ENCODE measurements at regions not wholly inside any gene's neighbourhood (a gene's known extent, or its start where the extent isn't known, plus 50 kb on each side); places are given as distances from the start of the nearest gene placed in this dataset.
"Not testable (repeated sequence)": the region's sequence is repeated elsewhere in the genome, so short reads cannot be mapped to it uniquely, and the experiment has no call there.

- no TSS peak for BruUV-seq (replicated peaks)
- SMC1A ChIA-PET (ENCODE audit: uncharacterized antibody, unreplicated experiment) = interaction anchor here (1.1 kb wide), 1 partner anchor 27 kb away, joined by 3 read pairs; no protein-coding TSS in a partner anchor
- in situ Hi-C loops (cut with MboI) (no loop called here), intact Hi-C loops (cut with micrococcal nuclease; ENCODE audit: unreplicated experiment) (no loop called here)
- Histone ChIP-seq H3K4me3 (no peak overlapping the region), H3K27ac (ENCODE audit: control insufficient read depth, insufficient read depth) (no peak overlapping the region), H3K36me3 (ENCODE audit: control insufficient read depth in 2 of 2, insufficient read depth in 2 of 2, low read length in 1 of 2) (no peaks in the 10 kb centered on the region), H3K4me2 (ENCODE audit: control insufficient read depth, insufficient read depth) (no peak overlapping the region), H3K27me3 (replicated peaks in 1 of 2; ENCODE audit: control insufficient read depth in 2 of 2, insufficient read depth in 2 of 2, low read length in 1 of 2) (no peaks in the 10 kb centered on the region), H3K79me2 (ENCODE audit: control insufficient read depth, insufficient read depth, low read length) (no peaks in the 10 kb centered on the region), H3K9me3 (replicated peaks; ENCODE audit: control insufficient read depth, insufficient read depth, low read length) (no peaks in the 10 kb centered on the region), H3K9ac (ENCODE audit: control insufficient read depth, insufficient read depth, low read length) (no peak overlapping the region), H4K20me1 (ENCODE audit: control insufficient read depth, insufficient read depth) (no peaks in the 10 kb centered on the region), H2AFZ (ENCODE audit: control insufficient read depth, low read depth, low read length) (no peak overlapping the region), H3K4me1 (ENCODE audit: control insufficient read depth, insufficient read depth, low read length) (no peaks in the 10 kb centered on the region)
- RAD21 ChIA-PET (ENCODE audit: unreplicated experiment) = no interaction called here
- POLR2A ChIA-PET = no interaction called here
- CTCF ChIA-PET = no interaction called here
- DNase-seq (ENCODE audit: low read depth, low spot score) (no peak), FAIRE-seq (no peak), ATAC-seq (no peak)
- TF ChIP-seq ZBTB40 (IDR thresholded peaks at IDR 0.05; ENCODE audit: borderline replicate concordance) = no peak
- WGBS (ENCODE audit: insufficient coverage, insufficient replicate concordance, low lambda C conversion rate, missing lambda C conversion rate) = 0% methylated on average over 2 of the region's 2 CpGs
These were observed 197.0 kb upstream of the NMUR2 start for GRCh38 chr5:152601806-152602732.

- in situ Hi-C loops (cut with MboI); H3K4me2 ChIP-seq (ENCODE audit: control insufficient read depth, insufficient read depth); FAIRE-seq; H3K79me2 ChIP-seq (ENCODE audit: control insufficient read depth, insufficient read depth, low read length); RAD21 ChIA-PET (ENCODE audit: unreplicated experiment); H3K36me3 ChIP-seq (ENCODE audit: control insufficient read depth in 2 of 2, insufficient read depth in 2 of 2, low read length in 1 of 2); POLR2A ChIA-PET; H3K4me1 ChIP-seq (ENCODE audit: control insufficient read depth, insufficient read depth, low read length); H3K9ac ChIP-seq (ENCODE audit: control insufficient read depth, insufficient read depth, low read length); CTCF ChIA-PET; H4K20me1 ChIP-seq (ENCODE audit: control insufficient read depth, insufficient read depth); ATAC-seq; H2AFZ ChIP-seq (ENCODE audit: control insufficient read depth, low read depth, low read length); DNase-seq (ENCODE audit: low read depth, low spot score); H3K4me3 ChIP-seq; intact Hi-C loops (cut with micrococcal nuclease; ENCODE audit: unreplicated experiment); SMC1A ChIA-PET (ENCODE audit: uncharacterized antibody, unreplicated experiment); BruUV-seq (replicated peaks); H3K27me3 ChIP-seq (replicated peaks in 1 of 2; ENCODE audit: control insufficient read depth in 2 of 2, insufficient read depth in 2 of 2, low read length in 1 of 2); H3K27ac ChIP-seq (ENCODE audit: control insufficient read depth, insufficient read depth); H3K9me3 ChIP-seq (replicated peaks; ENCODE audit: control insufficient read depth, insufficient read depth, low read length): not testable (repeated sequence)
- WGBS (ENCODE audit: insufficient coverage, insufficient replicate concordance, low lambda C conversion rate, missing lambda C conversion rate) = 17% methylated on average over 4 of the region's 4 CpGs
These were observed 201.0 kb upstream of the NMUR2 start for GRCh38 chr5:152606050-152606449.
